HG03159 (cell line): ENCODE measurements at regions not wholly inside any gene's neighbourhood (a gene's known extent, or its start where the extent isn't known, plus 50 kb on each side); places are given as distances from the start of the nearest gene placed in this dataset.
"Not testable (repeated sequence)": the region's sequence is repeated elsewhere in the genome, so short reads cannot be mapped to it uniquely, and the experiment has no call there.

Experiments used
- ATAC-seq: cut with Tn5 transposase; IDR thresholded peaks from one replicate; pipeline ENCODE4 v1.9.1; 2021; ENCODE audit warnings: mild to moderate bottlenecking, moderate library complexity; ENCODE audit not compliant: unreplicated experiment

DNA sequence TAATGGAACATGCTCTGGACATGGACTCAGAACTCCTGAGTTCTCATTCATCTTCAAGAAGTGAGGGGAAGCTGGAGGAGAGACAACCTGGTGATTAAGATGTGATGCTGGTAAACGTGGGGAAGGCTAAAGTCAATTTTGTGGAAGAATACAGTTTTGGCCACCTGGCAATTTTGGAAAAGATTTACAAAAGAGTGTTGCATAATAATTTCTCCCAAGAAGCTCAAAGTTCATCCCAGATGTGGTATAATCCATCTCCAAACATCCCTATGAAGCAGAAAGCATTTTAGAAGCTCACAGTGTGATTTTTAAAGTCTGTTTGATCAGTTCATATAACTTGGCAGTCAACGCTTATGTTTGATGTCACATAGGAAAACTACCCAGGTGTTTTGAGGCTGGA is 208.7 kb downstream of the LMX1A start:
- ATAC-seq: no peak

DNA sequence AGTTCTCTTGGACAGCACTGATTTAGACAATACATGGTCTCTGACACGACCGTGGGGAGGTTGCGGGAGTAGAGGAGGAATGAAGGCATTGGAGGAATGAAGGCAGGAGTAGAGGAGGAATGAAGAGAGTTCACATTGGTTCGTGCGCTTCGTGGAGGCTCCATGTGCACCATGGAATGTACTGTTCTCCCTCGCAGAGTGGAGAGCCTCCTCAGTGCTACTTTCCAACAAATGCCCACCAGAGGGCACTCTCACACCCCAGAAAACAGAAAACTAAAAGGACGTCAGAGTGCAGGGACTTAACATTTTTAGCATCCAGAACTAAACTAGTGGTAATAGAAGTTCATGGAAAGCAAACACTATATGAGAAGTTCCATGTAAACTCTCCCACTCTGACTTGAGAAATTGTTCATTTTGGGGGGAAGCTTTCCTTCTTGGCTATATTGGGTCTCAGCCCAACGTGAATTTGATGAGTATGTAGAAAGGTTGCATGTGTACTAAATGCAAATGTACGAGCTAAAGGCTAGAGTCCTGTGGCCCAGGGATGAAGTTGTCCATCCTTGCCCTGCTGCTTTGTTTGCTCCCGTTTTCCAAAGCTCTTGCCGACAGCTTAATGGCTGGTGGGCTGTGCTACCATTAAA is 211.6 kb downstream of the LMX1A start:
- ATAC-seq: peak; percentile 76

DNA sequence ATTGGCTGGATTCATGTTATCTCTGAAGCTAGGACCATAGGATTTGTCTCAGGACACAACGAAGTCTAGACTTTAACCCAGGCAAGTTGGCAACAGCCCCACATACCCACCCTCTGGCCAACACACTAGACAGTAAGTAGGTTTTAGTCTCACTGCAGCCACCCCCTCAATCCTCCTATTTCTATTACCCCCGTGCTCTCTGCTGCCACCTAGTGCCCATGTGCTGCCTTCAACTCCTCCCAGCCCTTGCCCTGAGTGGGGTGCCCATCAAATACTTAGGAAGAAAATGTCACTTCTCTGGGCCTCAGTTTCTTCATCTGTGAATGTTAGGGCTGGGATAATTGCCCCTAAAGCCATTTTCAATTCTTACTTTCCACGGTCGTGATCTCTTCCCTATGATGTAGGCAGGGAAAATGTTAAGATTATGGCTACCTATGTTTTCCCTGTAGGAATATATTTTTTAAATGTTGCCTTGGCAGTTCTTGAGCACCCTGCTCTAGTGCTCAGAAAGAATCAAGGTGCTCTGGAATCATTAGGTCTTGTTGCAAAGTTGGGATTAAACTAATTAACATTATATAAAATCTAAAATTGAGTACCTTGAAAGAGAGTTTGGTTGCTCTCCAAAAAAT is 213.0 kb downstream of the LMX1A start:
- ATAC-seq: no peak

DNA sequence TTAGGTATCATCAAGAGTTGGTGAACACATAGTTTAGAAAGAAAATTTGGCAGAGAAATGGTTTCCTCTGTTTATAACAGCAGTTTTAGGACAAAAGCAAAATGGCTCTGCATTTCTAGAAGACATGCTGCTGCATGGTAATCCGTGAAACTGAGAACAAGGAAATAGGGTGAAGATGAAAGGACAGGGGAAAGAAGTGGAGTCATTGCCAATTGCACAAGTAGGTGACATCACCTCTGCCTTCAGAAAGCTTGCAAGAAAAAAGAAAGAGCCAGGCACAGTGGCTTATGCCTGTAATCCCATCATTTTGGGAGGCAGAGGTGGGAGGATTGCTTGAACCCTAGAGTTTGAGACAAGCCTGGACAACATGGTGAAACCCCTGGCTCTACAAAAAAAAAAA is 217.6 kb downstream of the LMX1A start:
- no peak for ATAC-seq

DNA sequence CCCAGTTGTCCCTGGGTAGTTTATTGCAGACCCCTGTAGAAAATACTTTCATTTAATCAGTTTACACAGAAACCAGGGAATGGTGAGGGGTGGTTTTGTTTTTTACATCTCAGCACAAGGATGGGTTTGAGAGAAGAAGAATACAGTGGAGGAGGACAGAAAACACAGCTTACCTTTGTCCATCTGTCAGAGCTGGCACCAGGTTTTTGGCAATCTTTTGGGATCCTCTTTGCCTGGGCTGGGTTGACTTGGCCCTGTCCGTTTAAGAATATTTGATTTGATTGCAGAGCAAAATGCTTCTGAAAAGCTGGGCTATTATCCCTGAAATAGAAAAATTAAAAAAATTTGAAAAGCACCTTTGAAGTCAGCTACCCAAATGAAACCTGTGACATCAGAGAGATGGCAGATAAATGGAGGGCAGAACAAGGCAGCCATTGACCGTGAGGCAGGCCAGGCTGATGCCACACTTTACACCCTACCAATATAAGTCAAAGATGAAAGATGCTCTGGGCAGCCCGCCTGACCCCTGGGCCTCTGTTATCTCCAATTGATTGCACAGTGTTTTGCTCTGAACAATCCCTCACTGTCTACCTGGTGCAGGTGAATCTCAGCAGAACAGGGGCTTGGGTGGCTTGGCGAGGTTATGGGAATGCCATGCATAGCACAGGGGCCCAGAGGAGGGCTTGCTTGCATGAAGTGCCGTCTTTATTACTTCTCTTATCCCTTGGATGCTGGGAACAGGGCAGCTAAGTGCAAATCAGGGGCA is 218.8 kb downstream of the LMX1A start:
- ATAC-seq: no peak

DNA sequence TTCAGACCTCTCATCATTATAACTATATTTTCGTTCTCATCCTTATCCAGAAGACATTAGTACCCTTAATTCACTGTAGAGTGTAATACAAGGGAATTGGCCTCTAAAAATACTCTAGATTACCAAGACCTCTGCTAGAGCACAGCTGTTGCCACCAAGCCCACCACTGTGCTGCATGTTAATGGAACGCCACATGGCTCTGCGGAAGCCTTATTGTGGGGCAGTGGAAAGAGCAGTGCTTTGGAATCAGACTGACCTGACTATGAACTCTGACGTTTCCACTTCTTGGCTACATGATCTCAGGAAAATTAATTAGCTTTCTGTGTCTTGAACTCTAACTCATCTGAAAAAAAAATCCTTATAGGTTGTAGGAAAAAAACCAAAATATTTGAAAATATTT is 222.1 kb downstream of the LMX1A start:
- ATAC-seq: no peak

DNA sequence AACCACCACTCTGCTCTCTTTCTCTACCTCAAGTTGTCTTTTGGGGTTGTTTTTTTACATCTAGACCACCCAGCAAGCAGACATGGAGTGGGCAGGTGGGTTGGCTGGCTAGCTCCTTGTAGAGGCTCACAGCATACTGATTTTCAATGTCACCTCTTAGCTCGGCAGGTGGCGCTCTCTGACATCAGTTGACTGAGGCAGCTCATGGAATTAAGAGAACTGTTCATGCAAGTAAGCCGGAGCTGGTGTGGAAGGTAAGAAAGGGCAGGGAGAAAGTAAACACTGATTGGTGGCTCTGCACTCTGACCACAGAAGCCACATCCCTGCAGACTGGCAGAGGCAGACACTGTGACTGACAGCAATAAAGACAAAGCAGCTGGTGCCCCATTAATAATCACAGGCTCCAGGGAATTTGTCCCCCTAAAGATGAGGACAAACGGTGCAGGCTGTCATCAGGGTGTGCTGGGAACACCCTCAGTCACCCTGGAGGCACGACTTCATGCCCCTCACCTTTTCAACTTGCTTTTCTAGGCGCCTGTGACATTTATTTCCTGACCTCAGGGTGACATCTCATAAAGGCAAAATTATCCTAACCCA is 226.8 kb downstream of the LMX1A start:
- peak; percentile 91 for ATAC-seq

DNA sequence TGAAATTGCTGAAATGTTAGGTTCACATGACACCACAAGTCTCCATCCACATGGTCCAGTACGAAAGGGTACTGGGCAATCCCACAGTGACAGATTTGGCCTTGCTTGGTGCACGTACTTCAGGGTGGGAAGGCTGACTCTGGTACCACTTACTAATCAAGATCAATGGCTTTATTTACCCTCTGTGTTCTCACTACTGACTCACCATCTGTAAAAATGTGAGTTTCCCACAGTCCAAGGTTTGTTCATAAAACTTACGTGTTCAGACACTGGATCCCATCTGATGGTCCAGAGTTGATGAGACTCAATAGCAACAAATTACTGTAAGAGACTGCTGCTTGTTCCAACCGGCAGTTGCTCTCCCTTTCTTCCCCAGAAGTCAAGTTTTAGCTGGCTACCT is 231.7 kb downstream of the LMX1A start:
- no peak for ATAC-seq

DNA sequence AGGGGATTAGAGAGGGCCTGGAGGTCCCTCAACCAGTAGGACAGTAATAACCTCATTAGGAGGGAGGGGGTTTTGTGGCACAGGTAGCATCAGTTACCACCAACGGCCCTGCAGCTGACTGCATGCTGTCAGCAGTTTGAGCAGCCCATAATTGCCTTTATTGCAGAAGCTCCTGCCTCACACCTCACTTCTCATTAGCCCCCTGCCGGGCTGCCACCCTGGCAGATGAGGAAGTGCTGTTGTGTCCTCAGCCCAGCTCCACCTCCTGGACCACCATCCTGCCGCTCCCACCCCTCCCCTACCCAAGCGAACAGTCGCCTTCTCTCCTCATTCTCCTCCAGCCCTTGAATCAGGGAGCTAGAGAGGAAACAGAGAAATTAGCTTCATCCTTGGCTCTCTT is 237.4 kb downstream of the LMX1A start:
- no peak for ATAC-seq

DNA sequence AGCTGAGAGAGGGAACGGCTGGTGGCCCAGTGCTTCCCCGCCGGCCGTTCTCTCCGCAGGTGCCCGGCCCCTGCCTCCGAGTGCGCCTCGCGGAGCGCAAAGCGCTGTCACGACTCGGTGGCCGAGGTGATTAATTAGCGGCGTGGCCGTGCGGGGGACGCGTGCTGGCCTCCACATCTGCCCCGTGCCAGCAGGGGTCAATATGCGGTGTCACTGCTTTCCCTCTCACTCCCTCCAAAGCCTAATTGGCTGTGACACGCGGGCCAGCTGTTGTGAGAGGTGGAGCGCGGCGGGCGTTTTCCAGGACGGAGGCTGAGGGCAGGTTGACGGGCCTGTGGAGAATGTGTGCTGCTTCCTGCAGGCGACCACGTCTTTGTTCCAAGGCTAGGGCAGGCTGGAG is 239.0 kb downstream of the LMX1A start:
- no peak for ATAC-seq

DNA sequence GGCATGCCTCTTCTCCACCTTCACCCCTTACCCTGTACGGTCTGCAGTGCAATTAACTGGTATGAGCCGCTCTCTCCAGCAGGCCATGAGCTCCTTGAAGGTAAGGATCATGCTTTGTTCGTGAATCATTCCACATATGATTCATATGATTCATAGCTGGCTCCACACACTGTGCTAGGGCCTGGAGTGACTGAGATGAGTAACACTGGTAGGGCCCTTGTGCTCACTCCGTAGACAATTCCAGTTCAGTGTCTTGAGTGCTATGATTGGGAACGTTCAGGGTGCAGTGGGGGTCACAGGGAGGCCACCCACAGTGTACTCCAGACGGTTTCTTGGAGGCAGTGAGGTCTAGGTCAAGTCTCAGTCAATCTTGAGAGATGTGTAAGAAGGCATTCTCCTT is 239.8 kb downstream of the LMX1A start:
- no peak for ATAC-seq

DNA sequence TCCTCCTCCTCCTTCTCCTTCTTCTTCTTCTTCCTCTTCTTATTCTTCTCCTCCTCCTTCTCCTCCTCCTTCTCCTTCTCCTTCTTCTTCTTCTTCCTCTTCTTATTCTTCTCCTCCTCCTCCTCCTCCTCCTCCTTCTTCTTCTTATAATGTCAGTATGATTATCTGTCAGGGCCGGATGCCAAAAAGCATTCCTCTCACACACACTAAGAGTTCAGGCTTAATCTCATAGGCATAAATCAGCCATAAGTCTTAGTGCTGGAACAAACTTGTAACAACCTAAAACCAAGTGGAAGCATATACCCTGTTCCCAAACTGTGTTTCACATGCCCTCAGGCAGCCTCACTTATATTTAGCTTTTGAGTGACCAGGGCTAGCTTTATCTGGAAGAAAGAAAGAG is 240.3 kb downstream of the LMX1A start:
- ATAC-seq: no peak

DNA sequence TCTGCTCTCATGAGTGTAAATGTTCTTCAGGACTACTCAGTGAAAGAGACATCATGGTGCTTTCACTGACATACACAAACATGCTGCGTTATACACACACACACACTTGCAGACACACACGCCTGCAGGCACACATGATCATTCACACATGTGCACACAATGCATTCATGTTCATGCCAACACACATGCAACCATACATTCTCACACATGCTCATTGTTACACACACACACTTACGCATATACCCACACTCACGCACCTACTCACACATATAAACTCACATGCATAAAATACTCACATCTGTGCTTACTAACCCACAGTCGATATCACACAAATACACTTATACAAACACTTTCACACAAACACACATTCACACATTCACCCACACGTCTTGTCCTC is 241.6 kb downstream of the LMX1A start:
- ATAC-seq: no peak

DNA sequence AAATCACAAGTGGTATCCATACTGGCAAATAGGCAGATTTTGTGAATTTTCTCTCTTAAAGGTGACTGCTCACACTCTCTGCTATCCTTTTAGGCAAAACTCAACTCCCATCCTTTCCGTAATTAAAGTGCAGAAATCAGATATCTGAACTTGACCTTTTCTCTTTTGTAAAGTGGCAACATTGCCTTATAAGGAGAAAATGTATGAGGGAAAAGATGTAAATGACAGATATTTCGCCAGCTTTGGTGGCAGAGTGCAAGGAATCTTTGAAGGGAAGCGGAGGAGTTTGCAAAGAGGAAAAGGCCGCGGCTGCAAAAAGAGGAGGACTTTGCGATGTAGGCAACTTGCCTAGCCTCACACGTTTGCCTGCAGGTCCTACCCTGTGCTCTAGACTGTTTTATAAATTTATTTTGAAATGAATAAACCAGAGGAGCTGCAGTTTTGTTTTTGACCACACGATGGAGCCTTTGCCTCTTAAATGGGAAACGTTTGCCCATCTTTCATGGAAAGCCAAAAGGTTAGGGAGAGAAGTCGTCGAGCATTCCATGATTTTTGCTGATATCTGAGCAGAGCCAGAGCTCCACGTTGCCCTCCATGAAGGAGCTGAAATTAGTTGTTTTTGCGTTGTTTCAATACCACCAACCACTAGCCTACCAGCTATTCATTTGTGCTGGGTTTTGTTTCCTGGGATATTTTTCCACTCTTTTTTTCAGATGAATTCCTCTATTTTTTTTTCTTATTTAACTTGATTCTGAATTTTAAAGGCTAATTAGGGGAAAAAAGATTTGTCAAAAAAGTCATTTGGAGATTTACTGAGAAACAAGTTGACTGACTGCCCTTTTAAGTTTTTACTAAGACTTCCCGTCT is 242.3 kb downstream of the LMX1A start:
- ATAC-seq: no peak

DNA sequence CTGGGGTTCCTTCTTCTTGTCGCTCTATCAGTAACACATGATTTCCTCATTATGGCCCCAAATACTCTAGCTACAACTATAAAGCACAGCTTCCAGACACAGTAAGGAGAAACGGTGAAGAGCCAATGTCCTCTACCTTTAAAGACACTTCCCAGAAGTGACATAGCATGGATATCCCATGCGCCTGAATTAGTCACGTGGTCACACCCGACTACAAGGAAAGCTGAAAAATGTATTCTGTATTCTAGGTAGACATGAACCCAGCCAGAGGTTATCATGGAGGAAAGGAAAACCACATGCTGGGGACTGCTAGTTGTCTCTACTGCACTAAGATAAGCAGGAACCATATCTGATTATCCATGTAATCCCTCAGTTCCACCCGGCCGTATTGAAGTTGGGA is 244.3 kb downstream of the LMX1A start:
- ATAC-seq: no peak

DNA sequence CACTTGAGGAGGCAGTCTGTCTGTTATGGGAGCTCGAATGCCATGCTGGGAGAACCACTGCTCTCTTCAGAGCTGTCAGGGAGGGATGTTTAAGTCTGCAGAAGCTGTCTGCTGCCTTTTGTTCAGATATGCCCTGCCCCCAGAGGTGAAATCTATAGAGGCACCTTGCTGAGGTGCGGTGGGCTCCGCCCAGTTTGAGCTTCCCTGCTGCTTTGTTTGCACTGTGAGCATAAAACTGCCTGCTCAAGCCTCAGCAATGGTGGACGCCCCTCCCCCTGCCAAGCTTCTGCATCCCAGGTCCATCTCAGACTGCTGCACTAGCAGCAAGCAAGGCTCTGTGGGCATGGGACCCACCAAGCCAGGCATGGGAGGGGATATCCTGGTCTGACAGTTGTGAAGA is 247.5 kb downstream of the LMX1A start:
- no peak for ATAC-seq

DNA sequence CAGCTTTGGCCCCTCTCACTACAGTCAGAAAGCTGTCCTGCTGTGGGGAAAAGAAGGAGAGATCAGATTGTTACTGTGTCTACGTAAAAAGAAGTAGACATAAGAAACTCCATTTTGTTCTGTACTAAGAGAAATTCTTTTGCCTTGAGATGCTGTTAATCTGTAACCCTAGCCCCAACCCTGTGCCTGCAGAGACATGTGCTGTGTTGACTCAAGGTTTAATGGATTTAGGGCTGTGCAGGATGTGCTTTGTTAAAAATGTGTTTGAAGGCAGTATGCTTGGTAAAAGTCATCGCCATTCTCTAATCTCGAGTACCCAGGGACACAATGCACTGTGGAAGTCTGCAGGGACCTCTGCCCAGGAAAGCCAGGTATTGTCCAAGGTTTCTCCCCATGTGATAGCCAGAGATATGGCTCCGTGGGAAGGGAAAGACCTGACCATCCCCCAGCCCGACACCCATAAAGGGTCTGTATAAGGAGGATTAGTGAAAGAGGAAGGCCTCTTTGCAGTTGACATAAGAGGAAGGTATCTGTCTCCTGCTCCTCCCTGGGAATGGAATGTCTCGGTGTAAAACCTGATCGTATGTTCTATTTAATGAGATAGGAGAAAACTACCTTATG is 263.9 kb downstream of the LMX1A start:
- not testable (repeated sequence) for ATAC-seq

DNA sequence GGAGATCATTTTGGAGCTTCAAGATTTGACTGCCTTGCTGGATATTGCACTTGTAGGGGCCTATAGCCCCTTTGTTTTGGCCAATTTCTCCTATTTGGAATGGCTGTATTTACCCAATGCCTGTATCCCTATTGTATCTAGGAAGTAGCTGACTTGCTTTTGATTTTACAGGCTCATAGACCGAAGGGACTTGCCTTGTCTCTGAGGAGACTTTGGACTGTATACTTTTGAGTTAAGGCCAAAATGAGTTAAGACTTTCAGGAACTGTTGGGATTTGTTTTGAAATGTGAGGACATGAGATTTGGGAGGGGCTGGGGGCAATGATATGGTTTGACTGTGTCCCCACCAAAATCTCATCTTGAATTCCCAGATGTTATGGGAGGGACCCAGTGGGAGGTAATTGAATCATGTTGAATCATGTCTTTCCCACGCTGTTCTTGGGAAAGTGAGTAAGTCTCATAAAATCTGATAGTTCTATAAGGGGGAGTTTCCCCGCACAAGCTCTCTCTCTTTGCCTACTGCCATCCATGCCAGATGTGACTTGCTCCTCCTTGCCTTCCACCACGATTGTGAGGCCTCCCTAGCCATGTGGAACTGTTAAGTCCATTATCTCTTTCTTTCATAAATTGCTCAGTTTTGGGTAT is 276.1 kb downstream of the LMX1A start:
- ATAC-seq: no peak

DNA sequence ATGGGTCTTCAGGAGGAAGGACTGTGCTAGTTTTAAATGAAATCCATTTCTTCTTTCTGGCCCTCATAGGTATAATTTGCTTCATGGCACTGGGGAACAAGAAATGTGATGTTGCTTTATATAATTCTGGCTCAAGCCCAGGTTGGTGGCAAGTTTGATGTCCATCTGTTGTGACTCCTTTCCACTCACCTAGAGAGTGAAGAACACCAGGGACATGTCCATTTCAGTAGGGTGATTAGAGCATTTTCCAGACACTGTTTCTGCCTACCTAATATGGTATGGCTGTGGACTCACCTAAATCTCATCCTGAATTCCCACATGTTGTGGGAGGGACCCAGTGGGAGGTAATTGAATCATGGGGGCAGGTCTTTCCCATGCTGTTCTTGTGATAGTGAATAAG is 278.1 kb downstream of the LMX1A start:
- ATAC-seq: no peak

DNA sequence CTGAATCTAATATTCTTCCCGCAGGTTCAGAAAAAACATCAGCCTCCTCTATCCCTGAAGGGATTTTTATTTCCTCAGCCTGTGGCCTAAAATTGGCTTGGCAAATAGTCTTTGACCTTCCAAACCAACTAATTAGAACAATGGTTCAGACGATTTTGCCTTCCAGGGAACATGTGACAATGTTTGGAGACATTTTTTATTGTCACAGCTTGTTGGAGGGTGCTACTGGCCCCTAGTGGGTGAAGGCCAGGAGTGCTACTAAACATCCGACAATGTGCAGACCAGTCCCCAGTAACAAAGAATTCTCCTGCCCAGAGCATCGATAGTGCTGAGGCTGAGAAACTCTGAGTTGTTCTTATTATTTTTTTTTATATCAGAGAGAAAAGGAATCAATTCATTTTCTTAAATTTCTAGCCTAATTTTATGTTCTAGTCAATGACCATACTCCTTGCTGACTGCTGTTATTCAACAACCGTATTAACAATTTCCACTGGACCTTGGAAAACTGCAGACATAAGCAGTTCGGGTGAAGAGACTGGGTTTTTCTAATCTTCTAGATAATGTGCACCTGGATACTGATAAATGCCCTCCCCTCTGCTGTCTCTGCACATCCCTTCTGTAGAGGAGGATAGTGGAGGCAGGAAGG is 280.7 kb downstream of the LMX1A start:
- ATAC-seq: peak; percentile 72
